ENCODE measurements at regions not wholly inside any gene's neighbourhood (a gene's known extent, or its start where the extent isn't known, plus 50 kb on each side); places are given as distances from the start of the nearest gene placed in this dataset.

DNA sequence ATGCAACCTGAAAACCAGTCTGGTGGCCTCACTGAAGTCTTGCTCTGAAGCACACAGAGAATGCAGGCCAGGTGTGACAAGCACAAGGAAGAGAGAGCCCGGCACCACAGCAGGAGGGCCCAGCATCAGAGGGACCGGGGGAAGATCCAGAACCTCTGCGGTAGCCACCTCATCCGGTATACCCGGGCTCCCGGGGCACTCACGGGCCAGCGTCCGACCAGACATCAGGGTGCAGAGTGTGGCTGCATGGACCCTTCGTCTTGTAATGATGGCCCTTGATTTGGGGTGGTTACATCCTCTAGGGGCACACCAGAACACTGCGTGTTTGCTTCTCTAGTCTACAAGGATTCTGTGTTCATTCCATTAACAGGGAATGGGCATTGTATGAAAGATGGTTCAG, 406.0 kb downstream of the GADD45G start:
- DNase-seq: no peak

DNA sequence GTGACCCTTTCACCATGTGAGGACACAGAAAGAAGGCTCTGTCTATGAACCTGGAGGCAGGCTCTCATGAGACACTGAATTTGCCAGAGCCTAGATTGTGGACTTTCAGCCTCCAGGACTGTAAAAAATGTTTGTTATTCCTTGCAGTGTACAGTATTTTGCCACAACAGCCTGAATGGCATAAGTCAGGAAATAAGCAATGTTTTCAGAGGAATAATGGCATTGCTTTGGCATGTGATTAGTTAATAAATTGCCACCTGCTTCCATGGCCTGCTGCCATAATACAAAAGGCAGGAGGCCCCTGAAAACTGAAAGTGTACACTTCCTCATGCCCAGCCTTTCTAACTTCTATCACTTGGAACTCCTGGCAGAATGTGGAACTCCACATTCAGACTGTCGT, 408.1 kb downstream of the GADD45G start:
- DNase-seq: no peak

DNA sequence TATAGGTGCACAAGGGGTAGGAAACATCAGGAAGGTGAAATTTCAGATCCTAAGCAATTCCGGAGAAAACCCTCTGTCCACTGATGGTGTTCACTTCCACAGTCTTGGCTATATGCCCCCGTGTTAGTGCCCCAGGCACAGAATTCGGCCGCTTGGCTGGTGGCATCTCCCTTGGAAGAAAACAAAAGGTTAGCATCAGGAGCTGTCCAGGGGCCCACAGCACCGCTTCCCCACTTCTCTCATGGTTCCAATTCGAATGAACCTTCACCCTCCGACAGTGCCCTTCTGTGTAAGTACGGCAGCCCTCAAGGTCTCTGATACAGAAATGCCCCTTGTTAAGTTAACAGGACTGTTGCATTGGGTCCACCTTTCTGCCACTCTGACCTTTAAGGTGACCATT, 409.0 kb downstream of the GADD45G start:
- DNase-seq: no peak

DNA sequence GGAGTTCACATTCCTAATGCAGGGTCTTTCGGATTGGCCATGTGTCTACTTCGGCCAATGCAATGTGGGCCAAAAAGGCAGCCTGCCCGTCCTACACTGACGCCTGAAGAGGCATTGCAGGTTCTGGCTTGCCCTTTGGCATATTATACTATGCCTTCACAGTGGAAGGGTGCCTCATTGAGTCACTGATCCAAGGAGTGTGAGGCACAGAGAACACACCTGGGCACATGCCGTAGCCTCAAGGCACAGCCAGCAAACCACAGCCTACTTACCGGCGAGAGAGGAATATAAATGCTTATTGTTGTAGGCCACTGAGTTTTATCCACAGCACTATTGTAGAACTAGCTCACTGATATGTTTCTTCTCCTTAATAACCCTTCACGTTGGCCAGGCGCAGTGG, 409.6 kb downstream of the GADD45G start:
- no peak for DNase-seq

DNA sequence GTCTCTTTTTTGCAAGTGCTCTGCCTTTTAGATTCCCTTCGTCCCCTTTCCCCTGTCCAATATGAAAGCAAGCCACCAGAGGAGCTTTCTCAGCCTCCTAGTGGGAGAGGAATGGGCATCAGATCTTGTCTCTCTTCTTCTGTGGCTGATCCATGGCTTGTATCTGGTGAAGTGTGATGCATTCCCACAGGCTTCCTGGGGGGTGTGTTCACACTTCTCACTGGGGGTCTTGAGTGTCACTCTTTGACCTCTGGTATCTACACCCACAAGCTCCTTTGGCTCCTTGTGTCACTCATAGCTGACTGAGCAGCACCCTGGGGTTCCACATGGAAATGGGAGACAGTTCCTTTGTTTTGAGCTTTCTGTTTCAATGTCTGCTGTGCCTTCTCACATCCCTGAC, 411.5 kb downstream of the GADD45G start:
- DNase-seq: no peak

DNA sequence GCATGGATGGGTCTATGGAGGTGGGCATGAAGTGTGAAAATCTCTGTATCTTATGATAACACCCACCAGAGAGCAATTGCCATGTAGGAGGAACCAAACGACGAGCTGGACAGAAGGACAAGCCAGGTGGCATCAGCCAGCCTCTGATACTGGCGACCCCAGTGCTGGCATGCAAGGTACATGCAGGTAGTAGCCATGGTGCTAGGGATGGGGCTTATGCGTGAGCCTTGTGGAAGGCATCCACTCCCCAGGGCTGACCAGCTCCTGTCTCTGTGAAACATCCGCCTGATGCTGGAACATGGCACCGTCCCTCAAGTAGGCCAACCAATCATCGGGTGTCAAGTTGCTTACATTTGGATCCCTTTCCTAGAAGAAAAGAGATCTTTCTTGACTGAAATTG, 412.9 kb downstream of the GADD45G start:
- no peak for DNase-seq

DNA sequence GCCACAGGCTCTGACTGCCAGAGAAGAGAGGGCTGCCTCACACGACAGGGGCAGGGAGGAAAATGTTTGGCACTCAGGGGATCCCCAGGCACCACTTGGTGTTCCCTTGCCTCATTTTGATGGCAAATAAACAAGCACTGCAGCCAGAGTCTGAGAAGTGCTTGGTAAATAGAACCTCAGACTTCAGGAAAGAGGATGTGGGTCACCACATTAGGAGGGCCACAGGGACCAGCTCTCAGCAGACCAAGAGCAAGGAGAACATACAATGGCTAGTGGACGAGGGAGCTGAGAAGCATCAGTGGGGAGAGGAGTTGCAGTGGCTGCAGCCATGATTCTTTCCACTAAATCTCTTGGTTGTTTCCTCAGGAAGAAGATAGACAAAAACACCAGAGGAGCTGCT, 413.9 kb downstream of the GADD45G start:
- DNase-seq: no peak

DNA sequence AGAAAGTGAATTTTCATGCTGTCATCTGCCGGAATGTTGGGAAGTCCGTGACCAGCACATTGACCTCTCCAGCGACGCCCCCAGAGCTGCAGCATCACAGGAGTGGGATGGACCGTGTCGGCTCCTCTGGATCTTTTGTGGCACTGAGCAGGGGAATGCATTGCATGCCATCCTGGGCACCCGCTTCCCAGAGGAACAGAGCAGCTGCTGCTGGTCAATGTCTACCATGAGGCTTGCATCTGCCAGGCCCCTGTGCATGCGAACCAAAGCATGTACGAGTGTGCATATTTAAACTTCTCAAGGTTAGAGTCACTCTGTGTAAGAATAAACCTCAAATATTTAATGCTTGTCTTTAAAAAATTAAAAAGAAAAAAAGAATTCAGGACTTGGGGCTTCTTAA, 414.8 kb downstream of the GADD45G start:
- DNase-seq: no peak

DNA sequence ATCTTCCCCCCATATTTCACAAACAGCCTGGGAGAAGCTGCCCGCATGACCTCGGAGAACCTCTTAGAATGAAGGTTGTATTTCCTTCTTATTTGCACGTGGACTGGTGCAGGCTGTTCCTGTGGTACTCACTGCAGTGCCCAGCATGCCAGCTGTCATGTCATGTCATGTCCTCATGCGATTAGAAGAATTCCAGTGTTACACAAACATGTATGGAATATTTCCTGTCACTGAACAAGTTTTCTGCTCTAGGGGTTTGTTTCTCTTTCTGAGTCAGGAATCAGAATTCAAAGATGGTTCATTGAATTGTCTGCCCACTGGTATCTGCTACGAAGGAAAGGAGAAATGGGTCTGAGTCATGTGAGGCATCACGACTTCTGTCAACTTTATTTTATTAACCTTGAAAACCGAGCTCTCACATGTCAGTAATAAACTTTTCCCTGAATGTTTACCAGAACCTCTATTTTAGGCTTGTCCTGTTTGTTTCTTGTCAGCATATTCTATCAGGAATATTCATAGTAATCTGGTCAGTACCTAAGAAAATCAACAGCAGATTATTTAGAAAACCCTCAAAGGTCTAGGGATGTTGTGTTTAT, 415.6 kb downstream of the GADD45G start:
- no peak for DNase-seq

DNA sequence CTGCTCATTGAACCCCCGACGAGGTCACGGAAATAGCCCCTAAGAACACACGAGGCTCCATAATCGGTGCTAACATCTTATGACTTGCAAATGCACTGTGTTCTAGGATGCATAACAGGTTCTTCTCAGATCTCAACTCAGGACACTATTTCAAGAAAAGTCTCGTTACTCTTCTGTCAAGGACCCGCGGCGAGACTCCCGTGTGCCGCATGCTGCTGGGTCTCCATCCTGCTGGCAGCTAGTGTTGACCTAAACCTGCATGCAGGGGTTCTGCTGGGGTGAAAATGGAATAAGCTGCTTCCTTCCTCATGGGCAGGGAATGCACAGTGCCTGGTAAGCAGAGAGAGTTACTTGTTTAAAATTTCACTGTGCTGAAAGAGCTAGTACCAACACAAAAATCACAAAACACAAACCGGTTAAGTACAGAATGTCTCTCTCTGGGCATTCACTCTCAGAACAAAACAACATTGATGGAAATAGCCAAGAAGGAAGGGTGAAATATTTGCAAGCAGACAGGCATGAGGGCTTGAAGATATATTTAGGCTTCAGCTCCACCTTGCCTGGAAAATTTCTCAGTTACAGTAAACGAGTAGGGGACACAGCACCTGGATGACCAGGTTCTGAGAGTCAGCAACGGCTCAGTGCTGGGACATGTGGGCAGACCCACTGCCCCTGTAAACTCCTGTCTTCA, 416.5 kb downstream of the GADD45G start:
- DNase-seq: no peak

DNA sequence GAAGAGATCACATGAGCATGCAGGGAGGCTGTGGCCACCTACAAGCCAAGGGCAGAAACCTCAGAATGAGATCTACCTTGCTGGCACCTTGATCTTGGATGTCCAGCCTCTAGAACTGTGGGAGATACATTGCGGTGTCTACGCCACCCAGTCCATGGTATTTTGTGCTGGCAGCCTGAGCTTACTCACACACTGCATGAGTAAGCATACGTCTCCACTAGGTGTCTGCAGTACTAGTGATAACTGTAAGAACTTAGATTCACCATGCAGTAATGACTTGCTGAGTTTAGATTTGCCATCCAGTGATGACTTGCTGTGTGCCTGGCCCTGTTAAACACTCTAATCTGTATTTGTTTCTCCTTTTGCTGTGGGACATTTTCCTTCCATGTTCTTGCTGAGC, 417.7 kb downstream of the GADD45G start:
- no peak for DNase-seq

DNA sequence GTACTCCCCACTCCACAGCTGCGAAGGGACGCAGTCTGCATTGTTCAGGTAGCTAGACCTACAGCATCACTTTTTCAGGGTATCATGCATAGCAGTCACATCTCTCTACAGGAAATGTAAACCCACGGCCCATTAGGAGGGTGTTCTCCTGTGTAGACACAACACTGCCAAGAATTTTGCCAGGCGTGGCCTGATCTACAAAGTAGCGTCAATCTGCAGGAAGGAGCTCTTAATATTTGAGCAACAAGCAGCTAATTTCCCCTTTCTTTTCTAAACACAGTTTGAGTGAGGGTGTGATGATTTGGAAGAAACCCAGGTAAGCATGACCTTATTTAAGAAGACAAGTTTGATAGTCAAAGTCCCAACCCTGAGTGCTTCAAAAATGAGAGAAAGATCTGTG, 419.0 kb downstream of the GADD45G start:
- no peak for DNase-seq

DNA sequence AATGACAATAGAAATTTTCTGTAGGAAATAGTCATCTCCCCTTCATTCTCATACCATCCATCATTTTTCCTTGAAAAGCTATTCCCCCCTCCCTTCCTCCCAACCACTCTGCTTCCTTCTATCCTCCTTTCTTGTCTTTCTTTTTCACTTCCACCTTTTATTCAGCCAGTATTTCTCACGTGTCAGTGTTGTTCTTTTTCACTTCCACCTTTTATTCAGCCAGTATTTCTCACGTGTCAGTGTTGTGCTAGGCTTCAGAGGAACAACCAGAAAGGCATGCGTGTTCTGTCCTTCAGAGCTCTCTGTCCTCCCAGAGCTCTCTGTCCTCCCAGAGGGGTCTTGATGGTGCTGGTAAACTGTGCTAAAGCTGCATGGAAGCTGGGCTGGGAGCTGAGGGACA, 419.6 kb downstream of the GADD45G start:
- no peak for DNase-seq

DNA sequence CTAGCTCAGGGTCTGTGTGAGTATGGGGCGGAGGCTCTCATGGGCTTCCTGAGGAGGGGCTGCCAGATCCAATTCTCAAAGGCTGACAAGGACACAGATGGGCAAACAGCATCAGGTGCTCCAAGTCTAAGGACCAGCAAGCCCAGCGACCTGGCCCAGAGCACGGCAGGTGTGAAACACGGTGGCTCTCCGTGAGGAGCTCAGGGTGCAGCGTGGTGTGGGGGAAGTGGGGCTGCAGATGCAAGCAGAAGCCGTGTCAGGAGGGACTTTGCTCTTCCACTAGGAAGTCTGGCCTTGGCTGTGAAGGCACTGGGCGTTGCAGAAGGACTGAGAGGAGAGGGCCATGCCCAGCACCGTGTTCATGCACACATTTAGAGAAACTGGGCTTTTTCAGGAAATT, 420.0 kb downstream of the GADD45G start:
- DNase-seq: no peak

DNA sequence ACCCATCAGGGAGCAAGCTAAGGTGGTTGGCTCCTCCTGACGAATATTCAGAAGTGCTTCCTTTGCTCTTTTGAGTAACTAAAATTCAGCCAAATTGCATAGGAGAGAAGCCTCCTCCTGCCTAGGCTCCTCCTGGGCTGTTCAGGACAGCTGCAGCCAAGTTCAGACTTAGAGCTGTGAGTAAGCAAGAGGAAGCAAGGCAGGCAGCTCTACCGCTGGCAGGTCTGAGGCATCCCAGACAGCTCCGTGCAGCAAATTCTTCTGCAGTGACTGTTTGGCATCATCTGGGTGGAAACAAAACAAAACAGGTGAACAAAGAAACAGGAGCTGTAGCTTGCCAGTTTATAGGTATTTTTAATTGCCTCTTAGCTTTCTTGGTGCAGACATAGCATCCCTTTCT, 421.0 kb downstream of the GADD45G start:
- no peak for DNase-seq

DNA sequence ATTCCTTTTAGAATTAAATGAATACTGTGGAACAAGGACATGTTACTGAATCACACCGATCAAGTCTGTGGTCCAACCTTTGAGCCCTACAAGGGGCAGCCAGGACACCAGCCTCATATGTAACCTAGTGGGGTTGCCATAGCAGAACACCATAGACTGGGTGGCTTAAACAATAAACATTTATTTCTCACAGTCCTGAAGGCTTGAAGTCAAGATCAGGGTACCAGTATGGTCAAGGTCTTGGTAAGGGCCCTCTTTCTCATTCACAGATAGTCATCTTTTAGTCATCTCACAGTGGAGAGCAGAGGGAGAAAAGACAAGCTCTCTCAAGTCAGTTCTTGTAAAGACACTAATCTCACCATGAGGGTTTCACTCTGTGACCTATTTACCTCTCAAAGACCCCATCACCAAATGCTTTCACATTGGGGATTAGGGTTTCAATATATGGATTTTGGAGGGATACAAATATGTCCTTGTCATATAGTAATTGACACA, 422.5 kb downstream of the GADD45G start:
- no peak for DNase-seq

DNA sequence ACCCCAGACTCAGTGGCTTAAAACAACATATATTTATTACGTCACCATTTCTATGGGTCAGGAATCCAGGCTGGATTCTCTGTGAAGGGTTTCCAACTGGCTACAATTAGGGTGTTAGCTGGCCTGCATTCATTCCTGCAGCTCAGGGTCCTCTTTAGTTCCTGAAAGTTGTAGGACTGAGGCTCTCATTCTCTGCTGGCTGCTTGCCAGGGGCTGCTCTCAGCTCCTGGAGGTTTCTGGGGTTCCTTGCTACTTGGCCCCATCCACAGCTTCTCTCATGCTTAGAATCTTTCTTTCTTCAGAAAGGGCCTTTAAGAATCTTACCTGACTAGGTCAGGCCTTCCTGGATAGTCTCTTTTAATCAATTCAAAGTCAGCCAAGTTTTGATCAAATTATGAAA, 424.6 kb downstream of the GADD45G start:
- no peak for DNase-seq

DNA sequence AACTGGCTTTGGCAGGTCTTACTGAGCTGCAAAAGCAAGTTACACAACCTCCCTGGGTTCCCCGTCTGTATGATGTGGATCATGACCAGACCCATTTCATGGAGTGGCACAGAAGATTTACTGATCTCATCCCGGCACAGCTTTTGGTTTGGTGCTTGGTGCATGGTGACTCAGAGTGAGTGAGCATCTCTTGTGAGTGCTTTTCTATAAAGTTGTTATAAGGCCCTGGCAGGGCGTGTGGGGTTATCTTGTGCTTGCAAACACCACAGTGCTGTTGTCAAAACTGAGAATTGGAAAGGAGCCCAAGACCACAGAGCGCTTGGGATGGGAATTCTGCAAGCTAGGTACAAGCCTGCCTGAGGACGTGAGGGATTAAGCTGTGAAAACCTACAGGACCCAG, 425.2 kb downstream of the GADD45G start:
- no peak for DNase-seq

DNA sequence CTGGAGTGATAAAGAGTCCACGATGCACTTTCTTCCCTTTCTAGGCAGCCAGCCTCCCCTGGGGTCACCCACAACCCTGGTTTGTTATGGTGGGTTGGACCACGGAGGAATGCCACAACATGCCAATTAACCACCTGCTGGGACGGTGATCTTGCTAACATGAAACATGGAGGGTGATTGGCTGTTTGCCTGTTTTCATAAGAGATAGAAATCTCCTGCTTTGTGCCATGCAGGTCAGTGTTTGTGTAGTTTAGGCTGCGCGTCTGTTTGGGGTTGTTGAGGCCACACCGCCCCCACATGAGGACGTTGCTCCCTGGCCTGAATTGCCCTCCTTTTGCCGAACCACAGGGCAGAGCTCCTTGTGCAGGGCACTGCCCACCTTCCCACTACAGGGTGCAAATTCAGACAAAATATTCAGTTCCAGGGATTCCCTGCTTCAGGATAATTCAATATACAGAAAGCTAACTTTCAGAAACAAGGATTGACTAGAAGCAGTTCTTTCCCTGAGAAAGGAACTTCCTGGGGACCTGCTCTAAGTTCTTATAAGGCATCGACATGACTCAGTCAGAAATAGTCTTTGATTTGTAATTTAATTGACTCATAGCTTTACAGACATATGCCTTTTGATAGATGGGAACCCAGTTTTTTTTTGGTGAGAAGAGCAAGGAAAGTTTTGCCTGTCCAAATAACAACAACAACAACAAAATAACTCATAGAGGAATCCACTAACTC, 427.6 kb downstream of the GADD45G start:
- no peak for DNase-seq

DNA sequence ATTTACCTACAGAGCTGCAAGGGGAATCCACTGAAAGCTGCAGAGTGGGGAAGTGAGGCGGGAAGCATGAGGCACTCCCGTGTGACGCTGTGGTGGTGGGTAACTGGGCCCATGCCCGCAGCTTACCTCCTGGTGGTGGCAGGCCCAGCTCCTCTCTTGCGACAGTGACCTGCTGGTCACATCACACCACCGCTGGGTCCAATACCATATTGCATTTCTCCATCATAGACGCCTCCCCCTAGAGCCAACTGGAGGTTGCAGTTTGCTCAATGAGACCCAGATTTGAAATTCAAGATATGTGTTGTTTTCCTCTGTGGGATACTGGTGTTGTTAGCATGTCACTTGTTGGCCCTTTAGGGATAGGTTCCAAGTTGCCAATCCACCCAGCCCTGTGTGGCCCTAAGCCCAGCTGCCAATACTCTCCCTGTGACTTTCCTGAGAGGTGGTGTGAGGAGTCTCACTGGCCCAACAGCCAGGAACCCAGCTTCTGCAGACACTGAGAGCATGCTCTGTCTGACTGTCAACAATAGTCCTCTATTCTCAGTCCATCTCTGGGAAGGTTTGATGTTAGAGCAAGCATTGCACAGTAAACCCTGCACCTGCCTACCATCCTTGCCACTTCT, 428.3 kb downstream of the GADD45G start:
- no peak for DNase-seq

DNA sequence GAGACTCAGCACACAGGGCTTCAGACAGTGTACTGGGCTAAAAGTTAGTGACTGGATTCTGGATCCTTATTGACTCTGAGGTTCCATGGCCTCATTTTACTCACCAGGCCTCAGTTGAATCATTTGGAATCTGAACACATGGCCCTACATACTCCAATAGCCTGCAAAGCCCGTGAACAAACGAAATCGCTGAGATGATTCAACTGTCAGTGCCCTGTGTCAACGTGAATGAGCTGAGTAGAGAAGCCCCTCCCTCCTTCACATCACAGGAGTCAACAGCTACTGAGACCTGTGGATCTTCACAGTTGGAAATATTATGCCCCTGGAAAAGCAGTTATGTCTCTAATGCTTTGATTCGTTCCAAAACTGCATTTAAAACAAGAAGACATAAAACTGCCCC, 429.3 kb downstream of the GADD45G start:
- DNase-seq: no peak

DNA sequence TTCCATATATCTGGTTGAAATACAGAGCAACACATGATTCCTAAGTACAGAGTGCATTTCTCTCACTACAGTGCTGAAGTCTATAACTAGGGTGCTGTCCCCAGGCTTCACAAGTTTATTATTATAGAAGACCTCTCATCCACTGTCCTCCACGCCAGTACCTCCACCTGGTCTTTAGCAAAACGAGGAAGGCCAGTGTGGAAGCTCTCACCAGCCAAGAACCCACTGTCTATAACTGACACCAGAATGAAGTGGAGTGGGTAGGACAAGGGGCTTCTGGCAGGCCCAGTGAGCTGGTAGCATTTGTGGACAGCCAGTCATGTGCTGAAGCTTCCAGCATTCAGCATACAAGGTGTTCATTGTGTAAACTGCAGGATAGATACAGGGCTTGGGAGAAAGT, 430.7 kb downstream of the GADD45G start:
- no peak for DNase-seq

DNA sequence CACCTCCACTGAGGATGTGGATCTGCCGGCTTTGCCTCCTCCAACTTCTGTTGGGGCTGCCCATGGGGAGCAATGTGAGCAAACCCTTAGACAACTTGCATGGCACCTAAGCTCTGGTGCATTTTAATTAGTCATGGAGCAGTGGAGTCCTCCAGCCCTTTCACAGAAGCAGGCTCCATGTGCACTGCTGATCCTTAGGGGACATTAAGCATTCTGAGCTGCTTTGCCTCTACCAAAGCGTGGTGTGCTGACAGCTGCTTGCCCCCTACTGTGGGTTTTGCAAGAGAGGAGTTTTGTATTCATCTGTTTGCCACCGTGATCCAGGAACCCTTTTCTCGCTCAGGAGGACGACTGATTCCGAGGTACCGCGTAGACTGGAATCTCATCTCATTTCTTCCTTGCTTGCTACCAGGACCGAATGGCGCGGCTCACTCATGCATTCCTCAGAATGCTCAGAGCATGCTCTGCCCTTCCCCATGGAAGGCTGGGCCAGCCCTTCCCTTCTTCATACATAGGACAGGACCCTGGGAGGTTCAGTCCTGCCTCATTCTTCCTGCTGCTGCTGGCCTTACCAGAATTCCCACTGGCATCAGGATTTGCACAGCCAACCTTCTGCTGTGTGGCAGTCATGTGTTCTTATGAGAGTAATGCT, 432.5 kb downstream of the GADD45G start:
- DNase-seq: no peak

All from CD4-positive, alpha-beta T cell treated with Interferon gamma for 1 hour (primary cell).